GM20000 (cell line): ENCODE measurements at regions not wholly inside any gene's neighbourhood (a gene's known extent, or its start where the extent isn't known, plus 50 kb on each side); places are given as distances from the start of the nearest gene placed in this dataset.

ENCODE experiments used
- DNase-seq: peaks from one replicate; pipeline ENCODE4 v3.0.0; 2012; ENCODE audit warnings: low spot score
- CTCF ChIP-seq: IDR thresholded peaks from 2 replicates; pipeline ENCODE4 v1.5.1; 2012; ENCODE audit warnings: mild to moderate bottlenecking, control low read depth; ENCODE audit errors: extremely low read depth, missing control alignments

- TF ChIP-seq CTCF: no peak
- DNase-seq: no peak
Measured at GRCh38 chr5:26245321-26245720, 793.1 kb downstream of the CDH9 start.

GRCh38 chr5:26239588-26239987 is 798.8 kb downstream of the CDH9 start:
- DNase-seq: no peak
- no peak for TF ChIP-seq CTCF

GRCh38 chr5:26237489-26237888 is 800.9 kb downstream of the CDH9 start:
- DNase-seq: no peak
- no peak for TF ChIP-seq CTCF

- no peak for DNase-seq
- TF ChIP-seq CTCF: no peak
Measured at GRCh38 chr5:26236936-26237335, 801.5 kb downstream of the CDH9 start.

- TF ChIP-seq CTCF: no peak
- no peak for DNase-seq
Measured at GRCh38 chr5:26232706-26233105, 805.7 kb downstream of the CDH9 start.

- TF ChIP-seq CTCF: no peak
- no peak for DNase-seq
Measured at GRCh38 chr5:26231316-26231715, 807.1 kb downstream of the CDH9 start.

GRCh38 chr5:26229848-26230247 is 808.5 kb downstream of the CDH9 start:
- no peak for DNase-seq
- no peak for TF ChIP-seq CTCF
